Upper lobe of right lung (tissue), 1 donor: ENCODE measurements at regions not wholly inside any gene's neighbourhood (a gene's known extent, or its start where the extent isn't known, plus 50 kb on each side); places are given as distances from the start of the nearest gene placed in this dataset.

Experiments
- ATAC-seq: fragments of 200-7000 bp; cut with Tn5 transposase; one replicate; pipeline ENCODE4 v1.9.1; 2020; ENCODE audit warnings: mild to moderate bottlenecking, moderate library complexity
- DNase-seq: peaks from one replicate; pipeline ENCODE4 v3.0.0-alpha.2; 2020
- H3K27ac ChIP-seq: fragments of 200-600 bp; one replicate; pipeline ENCODE4 v1.8.0; 2022
- H3K27me3 ChIP-seq: fragments of 200-600 bp; one replicate; pipeline ENCODE4 v1.8.0; 2022; ENCODE audit warnings: mild to moderate bottlenecking
- H3K36me3 ChIP-seq: fragments of 200-600 bp; one replicate; pipeline ENCODE4 v1.8.0; 2022
- H3K4me1 ChIP-seq: fragments of 200-600 bp; one replicate; pipeline ENCODE4 v1.8.0; 2022
- H3K4me3 ChIP-seq: fragments of 200-600 bp; one replicate; pipeline ENCODE4 v1.8.0; 2022; ENCODE audit warnings: mild to moderate bottlenecking
- H3K9me3 ChIP-seq: fragments of 200-600 bp; one replicate; pipeline ENCODE4 v1.8.0; 2022
- intact Hi-C: fragments of 100-400 bp; cut with DNase I; formaldehyde crosslinking; loops from one replicate; pipeline ENCODE4 v1.11.0; 2022
- TF ChIP-seq, protein P1 (sequence below): fragments of 200-600 bp; IDR thresholded peaks from one replicate; pipeline ENCODE4 v1.8.0; 2022; ENCODE audit warnings: antibody characterized with exemption
- donor health status: DM: no; HTN: yes; CAD: no; lungs with severe emphysema.

- TF ChIP-seq, protein P1, sequence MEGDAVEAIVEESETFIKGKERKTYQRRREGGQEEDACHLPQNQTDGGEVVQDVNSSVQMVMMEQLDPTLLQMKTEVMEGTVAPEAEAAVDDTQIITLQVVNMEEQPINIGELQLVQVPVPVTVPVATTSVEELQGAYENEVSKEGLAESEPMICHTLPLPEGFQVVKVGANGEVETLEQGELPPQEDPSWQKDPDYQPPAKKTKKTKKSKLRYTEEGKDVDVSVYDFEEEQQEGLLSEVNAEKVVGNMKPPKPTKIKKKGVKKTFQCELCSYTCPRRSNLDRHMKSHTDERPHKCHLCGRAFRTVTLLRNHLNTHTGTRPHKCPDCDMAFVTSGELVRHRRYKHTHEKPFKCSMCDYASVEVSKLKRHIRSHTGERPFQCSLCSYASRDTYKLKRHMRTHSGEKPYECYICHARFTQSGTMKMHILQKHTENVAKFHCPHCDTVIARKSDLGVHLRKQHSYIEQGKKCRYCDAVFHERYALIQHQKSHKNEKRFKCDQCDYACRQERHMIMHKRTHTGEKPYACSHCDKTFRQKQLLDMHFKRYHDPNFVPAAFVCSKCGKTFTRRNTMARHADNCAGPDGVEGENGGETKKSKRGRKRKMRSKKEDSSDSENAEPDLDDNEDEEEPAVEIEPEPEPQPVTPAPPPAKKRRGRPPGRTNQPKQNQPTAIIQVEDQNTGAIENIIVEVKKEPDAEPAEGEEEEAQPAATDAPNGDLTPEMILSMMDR, result no peak
- H3K4me1 ChIP-seq, result no peaks in the 10 kb centered on the region
- H3K9me3 ChIP-seq, result peaks cover 20% of the 10 kb centered on the region
- H3K4me3 ChIP-seq, result no peak overlapping the region
- no peaks in the 10 kb centered on the region for H3K27me3 ChIP-seq
- no peak overlapping the region for H3K27ac ChIP-seq
- intact Hi-C loops, result no loop called here
- no peaks in the 10 kb centered on the region for H3K36me3 ChIP-seq
- DNase-seq, result no peak
- ATAC-seq, result no peak
These were observed 121.0 kb upstream of the PPP2R2D start for GRCh38 chr10:131779661-131780394.

- Histone ChIP-seq H3K4me1 (no peaks in the 10 kb centered on the region), H3K27ac (no peak overlapping the region), H3K9me3 (peaks cover 17% of the 10 kb centered on the region), H3K36me3 (no peaks in the 10 kb centered on the region), H3K27me3 (no peaks in the 10 kb centered on the region), H3K4me3 (no peak overlapping the region)
- intact Hi-C loops, result no loop called here
- TF ChIP-seq, protein P1, result no peak
- no peak for DNase-seq
- no peak for ATAC-seq
These were observed 119.7 kb upstream of the PPP2R2D start for GRCh38 chr10:131781076-131781475.

- Histone ChIP-seq H3K4me1 (no peaks in the 10 kb centered on the region), H3K27ac (no peak overlapping the region), H3K36me3 (no peaks in the 10 kb centered on the region), H3K27me3 (no peaks in the 10 kb centered on the region), H3K9me3 (peaks cover 16% of the 10 kb centered on the region), H3K4me3 (no peak overlapping the region)
- TF ChIP-seq, protein P1, result no peak
- intact Hi-C loops, result no loop called here
- ATAC-seq (no peak), DNase-seq (no peak)
These were observed 119.0 kb upstream of the PPP2R2D start for GRCh38 chr10:131781791-131782190.

GRCh38 chr10:131784363-131785120 lies 116.3 kb upstream of the PPP2R2D start:
- no peak overlapping the region for H3K27ac ChIP-seq
- H3K27me3 ChIP-seq, result no peaks in the 10 kb centered on the region
- no peak overlapping the region for H3K4me3 ChIP-seq
- no peaks in the 10 kb centered on the region for H3K9me3 ChIP-seq
- H3K4me1 ChIP-seq, result no peaks in the 10 kb centered on the region
- intact Hi-C loops, result no loop called here
- DNase-seq, result no peak
- no peaks in the 10 kb centered on the region for H3K36me3 ChIP-seq
- TF ChIP-seq, protein P1, result no peak
- ATAC-seq, result no peak

DNA sequence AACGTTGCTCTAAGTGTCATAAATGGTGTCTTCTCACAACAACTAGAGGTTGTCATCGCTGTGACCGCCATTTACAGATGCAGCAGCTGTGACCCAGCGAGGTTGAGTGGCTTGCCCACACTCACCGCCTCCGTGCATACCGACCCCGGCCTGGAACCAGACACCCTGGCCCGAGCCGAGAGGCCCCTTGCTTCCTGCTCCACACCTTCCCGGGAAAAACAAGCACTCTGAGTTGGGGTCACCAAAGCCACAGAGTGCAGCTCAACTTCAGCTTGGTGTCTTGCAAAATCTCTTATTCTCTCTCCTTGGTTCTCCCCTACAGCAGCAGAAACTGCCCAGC lies 115.7 kb upstream of the PPP2R2D start:
- no peaks in the 10 kb centered on the region for H3K27me3 ChIP-seq
- ATAC-seq (no peak), DNase-seq (no peak)
- intact Hi-C loops, result no loop called here
- H3K36me3 ChIP-seq, result no peaks in the 10 kb centered on the region
- no peak overlapping the region for H3K4me3 ChIP-seq
- H3K27ac ChIP-seq, result no peak overlapping the region
- H3K9me3 ChIP-seq, result no peaks in the 10 kb centered on the region
- TF ChIP-seq, protein P1, result no peak
- no peaks in the 10 kb centered on the region for H3K4me1 ChIP-seq
